ENCODE measurements at regions not wholly inside any gene's neighbourhood (a gene's known extent, or its start where the extent isn't known, plus 50 kb on each side); places are given as distances from the start of the nearest gene placed in this dataset.
A peak's percentile ranks its signal among the peaks of the same experiment; 100 is the strongest.

DNA sequence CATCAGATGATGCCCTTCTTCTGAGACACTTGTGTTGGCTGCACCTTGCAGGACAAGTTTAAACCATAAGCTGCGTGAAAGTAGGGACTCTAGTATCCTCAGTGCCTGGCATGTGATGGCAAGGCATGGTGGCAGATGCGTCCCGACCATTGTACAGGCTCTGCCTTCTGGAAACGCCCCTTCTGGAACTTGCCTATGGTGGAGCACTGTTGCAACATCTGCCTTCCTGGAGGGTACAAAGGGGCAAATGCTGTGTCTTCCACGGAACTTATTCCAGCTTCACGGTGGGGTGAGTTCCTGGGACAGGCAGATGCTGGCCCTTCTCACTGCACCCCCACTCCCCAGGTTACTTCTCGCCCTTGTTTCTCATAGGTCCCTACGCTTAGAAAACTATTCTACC is 232.8 kb downstream of the THBS2 start:
- Mint-ChIP-seq H3K27ac (ENCODE audit: low read depth) (no peak overlapping the region), H3K27me3 (peaks cover 52% of the 10 kb centered on the region), H3K9me3 (peaks cover 14% of the 10 kb centered on the region), H3K36me3 (ENCODE audit: insufficient read depth) (peaks cover 4% of the 10 kb centered on the region), H3K4me1 (no peaks in the 10 kb centered on the region), H3K4me3 (no peak overlapping the region)
- ATAC-seq (replicated peaks; ENCODE audit: extremely low read depth, poor library complexity, severe bottlenecking) = no peak
- no peak for DNase-seq (ENCODE audit: low spot score in 2 of 2)

DNA sequence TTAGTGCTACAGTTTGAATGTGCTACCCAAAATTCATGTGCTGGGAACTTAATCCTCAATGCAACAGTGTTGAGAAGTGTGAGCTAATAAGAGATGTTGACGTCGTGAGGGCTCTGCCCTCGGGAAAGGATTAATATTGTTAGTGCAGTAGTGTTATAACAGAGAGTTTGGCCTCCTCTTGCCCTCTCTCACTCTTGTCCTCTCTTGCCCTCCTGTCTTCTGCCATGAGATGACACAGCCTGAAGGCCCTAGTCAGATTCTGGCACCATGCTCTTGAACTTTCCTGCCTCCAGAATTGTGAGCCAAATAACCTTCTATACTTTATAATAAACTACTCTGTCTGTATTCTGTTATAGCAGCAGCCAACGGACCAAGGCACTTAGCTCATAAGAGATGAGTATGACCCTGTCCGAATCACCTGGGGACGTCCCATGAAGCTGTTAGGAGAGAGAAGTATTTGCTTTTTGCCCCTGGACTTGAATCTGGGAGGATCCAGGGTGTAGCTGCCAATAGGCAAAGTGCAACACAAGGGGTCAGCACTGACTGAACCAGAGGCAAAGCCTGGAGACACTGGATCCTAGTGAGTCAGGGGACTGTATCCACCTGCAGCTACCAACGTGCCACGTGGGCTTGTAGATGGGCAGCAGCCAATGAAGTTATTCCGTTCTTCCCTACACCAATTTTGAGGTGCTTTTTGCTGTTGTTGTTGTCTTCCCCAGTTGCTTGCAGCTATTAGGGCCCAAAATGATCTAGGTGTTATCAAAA is 233.7 kb downstream of the THBS2 start:
- Mint-ChIP-seq H3K27ac (ENCODE audit: low read depth) (no peak overlapping the region), H3K4me1 (no peaks in the 10 kb centered on the region), H3K4me3 (no peak overlapping the region), H3K27me3 (peaks cover 61% of the 10 kb centered on the region), H3K36me3 (ENCODE audit: insufficient read depth) (peaks cover 4% of the 10 kb centered on the region), H3K9me3 (peaks cover 14% of the 10 kb centered on the region)
- ATAC-seq (replicated peaks; ENCODE audit: extremely low read depth, poor library complexity, severe bottlenecking) (no peak), DNase-seq (ENCODE audit: low spot score in 2 of 2) (no peak)

DNA sequence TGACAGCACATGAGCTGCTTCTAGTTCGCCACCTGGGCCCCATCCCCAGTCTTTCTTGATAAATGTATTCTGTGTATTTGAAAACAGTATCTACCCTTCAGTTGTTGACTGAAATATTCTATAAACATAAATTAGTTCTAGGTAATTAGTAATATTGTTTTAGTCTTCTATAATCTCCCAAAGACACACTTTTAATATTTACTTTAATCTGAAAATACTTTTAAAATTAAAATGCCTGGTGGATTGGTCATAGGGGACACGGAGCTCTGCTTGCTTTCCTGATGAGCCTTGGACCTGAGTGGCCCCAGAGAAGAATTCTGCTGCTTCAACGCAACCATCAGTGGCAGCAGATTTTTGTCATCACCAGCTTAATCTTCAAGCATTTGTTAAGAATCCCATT is 234.5 kb downstream of the THBS2 start:
- no peaks in the 10 kb centered on the region for H3K4me1 Mint-ChIP-seq
- peaks cover 14% of the 10 kb centered on the region for H3K9me3 Mint-ChIP-seq
- ATAC-seq (replicated peaks; ENCODE audit: extremely low read depth, poor library complexity, severe bottlenecking) (no peak), DNase-seq (ENCODE audit: low spot score in 2 of 2) (no peak)
- H3K27me3 Mint-ChIP-seq = peaks cover 69% of the 10 kb centered on the region
- no peak overlapping the region for H3K27ac Mint-ChIP-seq (ENCODE audit: low read depth)
- H3K4me3 Mint-ChIP-seq = no peak overlapping the region
- H3K36me3 Mint-ChIP-seq (ENCODE audit: insufficient read depth) = peaks cover 4% of the 10 kb centered on the region

DNA sequence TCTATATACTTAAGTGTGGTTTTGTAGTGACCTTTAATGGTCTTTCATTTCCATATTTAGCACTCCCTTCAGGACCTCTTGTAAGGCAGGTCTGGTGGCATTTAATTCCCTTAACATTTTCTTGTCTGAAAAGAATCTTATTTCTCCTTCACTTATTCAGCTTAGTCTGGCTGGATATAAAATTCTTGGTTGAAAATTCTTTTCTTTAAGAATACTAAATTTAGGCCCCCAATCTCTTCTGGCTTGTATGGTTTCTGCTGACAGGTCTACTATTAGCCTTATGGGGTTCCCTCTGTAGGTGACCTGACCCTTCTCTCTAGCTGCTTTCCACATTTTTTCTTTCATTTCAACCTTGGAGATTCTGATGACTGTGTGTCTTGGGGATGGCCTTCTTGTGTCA is 236.9 kb downstream of the THBS2 start:
- Mint-ChIP-seq H3K4me1 (no peaks in the 10 kb centered on the region), H3K9me3 (peaks cover 14% of the 10 kb centered on the region), H3K36me3 (ENCODE audit: insufficient read depth) (peaks cover 4% of the 10 kb centered on the region), H3K27me3 (peaks cover 77% of the 10 kb centered on the region), H3K4me3 (no peak overlapping the region), H3K27ac (ENCODE audit: low read depth) (no peak overlapping the region)
- DNase-seq (ENCODE audit: low spot score in 2 of 2) = no peak
- ATAC-seq (replicated peaks; ENCODE audit: extremely low read depth, poor library complexity, severe bottlenecking) = no peak

DNA sequence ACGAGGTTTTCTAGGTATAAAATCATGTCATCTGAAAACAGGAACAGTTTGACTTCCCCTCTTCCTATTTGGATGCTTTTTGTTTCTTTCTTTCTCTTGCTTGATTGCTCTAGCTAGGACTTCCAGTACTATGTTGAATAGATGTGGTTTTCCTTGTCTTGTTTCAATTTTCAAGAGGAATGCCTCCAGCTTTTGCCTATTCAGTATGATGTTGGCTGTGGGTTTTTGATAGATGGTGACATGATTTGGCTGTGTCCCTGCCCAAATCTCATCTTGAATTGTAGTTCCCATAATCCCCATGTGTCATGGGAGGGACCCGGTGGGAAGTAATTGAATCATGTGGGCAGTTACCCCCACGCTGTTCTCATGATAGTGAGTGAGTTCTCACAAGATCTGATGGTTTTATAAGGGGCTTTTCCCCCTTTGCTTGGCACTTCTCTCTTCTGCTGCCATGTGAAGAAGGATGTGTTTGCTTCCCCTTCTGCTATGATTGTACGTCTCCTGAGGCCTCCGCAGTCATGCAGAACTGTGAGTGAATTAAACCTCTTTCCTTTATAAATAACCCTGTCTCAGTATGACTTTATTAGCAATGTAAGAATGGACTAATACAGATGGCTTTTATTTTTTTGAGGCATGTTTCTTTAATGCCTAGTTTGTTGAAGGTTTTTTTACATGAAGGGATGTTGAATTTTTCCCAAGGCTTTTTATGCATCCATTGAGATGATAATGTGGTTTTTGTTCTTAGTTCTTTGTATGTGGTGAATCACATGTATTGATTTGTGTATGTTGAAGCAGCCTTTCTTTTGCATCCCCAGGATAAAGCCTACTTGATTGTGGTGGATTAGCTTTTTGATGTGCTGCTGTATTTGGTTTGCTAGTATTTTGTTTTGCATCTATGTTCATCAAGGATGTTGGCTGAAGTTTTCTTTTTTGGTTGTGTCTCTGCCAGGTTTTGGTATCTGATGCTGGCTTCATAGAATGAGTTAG is 239.1 kb downstream of the THBS2 start:
- peaks cover 54% of the 10 kb centered on the region for H3K27me3 Mint-ChIP-seq
- no peak overlapping the region for H3K27ac Mint-ChIP-seq (ENCODE audit: low read depth)
- H3K4me1 Mint-ChIP-seq = no peaks in the 10 kb centered on the region
- H3K4me3 Mint-ChIP-seq = no peak overlapping the region
- DNase-seq (ENCODE audit: low spot score in 2 of 2) = no peak
- ATAC-seq (replicated peaks; ENCODE audit: extremely low read depth, poor library complexity, severe bottlenecking) = no peak
- peaks cover 4% of the 10 kb centered on the region for H3K36me3 Mint-ChIP-seq (ENCODE audit: insufficient read depth)
- peaks cover 14% of the 10 kb centered on the region for H3K9me3 Mint-ChIP-seq

DNA sequence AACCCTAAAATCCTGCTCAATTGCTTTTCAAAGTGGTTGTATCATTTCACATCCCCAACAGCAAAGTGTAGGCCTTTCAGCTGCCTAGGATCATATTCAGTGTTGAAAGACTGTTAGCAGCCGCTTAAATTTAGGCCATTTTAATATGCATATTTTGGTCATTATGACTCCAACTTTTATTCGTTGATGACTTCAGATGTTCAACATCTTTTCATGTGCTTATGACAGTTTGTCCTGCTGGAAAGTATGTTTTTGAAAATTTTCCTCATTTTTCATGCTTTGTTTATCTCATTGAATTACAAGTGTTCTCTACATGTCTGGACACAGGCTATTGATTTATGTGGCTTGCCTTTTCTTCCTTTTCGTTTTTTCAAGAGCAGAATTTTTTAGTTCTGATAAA is 244.0 kb downstream of the THBS2 start:
- no peak for ATAC-seq (replicated peaks; ENCODE audit: extremely low read depth, poor library complexity, severe bottlenecking)
- peaks cover 2% of the 10 kb centered on the region for H3K36me3 Mint-ChIP-seq (ENCODE audit: insufficient read depth)
- H3K4me3 Mint-ChIP-seq = no peak overlapping the region
- H3K9me3 Mint-ChIP-seq = no peaks in the 10 kb centered on the region
- H3K27me3 Mint-ChIP-seq = peaks cover 14% of the 10 kb centered on the region
- no peak overlapping the region for H3K27ac Mint-ChIP-seq (ENCODE audit: low read depth)
- DNase-seq (ENCODE audit: low spot score in 2 of 2) = no peak
- H3K4me1 Mint-ChIP-seq = no peaks in the 10 kb centered on the region

DNA sequence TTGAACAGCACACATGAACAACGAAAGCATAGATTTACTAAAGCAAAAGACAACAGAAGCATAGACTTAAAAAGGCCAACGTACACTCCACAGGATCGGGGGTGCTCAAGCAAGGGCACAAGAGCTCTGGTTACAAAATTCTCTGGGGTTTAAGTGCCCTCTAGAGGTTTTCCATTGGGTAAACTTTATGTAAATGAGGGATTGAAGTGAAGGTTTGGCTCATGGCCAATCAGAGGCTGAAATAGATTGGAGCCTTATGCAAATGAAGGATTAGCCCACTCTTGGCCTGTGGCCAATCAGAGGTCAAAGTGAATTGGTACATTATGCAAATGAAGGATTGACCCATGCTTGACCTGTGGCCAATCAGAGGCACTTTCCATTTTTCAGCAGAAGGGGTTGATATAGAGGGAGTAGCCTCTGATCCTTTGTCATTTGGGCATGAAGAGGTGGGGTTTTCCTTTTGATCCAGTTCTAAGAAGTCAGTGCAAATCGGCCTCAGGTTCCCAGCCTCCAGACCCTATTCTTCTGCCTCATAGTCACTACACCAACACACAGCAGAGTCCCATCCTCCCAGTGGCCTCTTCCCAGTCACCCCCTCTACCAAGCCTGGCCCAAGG is 244.9 kb downstream of the THBS2 start:
- DNase-seq (ENCODE audit: low spot score in 2 of 2) (no peak), ATAC-seq (replicated peaks; ENCODE audit: extremely low read depth, poor library complexity, severe bottlenecking) (no peak)
- peaks cover 5% of the 10 kb centered on the region for H3K27me3 Mint-ChIP-seq
- H3K9me3 Mint-ChIP-seq = no peaks in the 10 kb centered on the region
- H3K4me1 Mint-ChIP-seq = no peaks in the 10 kb centered on the region
- no peak overlapping the region for H3K4me3 Mint-ChIP-seq
- no peak overlapping the region for H3K27ac Mint-ChIP-seq (ENCODE audit: low read depth)
- H3K36me3 Mint-ChIP-seq (ENCODE audit: insufficient read depth) = no peaks in the 10 kb centered on the region

DNA sequence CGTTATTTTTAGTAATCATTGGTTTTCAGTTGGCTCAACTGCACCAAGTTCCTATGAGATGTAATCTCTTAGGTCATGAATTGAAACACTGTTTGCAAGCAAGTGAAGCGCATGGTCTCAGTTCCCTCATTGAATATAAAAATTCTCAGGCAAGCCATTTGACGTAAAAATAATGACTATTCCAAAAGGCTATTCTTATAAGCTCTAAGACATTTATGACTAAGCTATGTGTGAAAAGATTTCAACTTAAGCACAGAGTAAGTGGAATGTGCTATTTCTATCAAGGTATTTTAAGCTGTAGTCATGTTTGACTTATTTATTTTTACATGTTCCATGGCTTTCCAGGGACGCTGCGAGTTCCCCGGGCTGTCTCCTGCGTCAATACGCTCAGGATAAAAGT is 248.5 kb downstream of the THBS2 start:
- DNase-seq (ENCODE audit: low spot score in 2 of 2) = no peak
- no peak overlapping the region for H3K4me3 Mint-ChIP-seq
- no peaks in the 10 kb centered on the region for H3K36me3 Mint-ChIP-seq (ENCODE audit: insufficient read depth)
- no peaks in the 10 kb centered on the region for H3K27me3 Mint-ChIP-seq
- no peaks in the 10 kb centered on the region for H3K4me1 Mint-ChIP-seq
- H3K9me3 Mint-ChIP-seq = no peaks in the 10 kb centered on the region
- no peak overlapping the region for H3K27ac Mint-ChIP-seq (ENCODE audit: low read depth)
- no peak for ATAC-seq (replicated peaks; ENCODE audit: extremely low read depth, poor library complexity, severe bottlenecking)

DNA sequence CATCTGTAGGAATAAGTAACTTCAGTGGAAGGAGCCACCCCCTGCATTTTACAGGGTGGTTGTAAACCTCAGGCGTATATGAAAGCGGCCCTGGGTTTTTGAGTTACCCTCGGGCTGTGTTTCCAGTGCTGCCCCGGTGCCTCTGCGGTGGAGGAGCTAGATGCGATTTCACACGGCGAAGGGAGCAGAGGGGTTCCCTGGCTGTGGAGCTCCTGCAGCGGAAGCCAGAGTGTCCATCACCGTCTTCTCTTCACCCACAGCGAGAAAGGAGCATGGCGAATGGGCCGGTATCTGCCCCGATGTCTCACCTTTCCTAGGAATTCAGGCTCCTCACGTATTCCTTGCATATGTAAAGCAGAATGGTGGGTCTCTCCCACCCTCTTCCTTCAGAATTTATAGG is 253.6 kb downstream of the THBS2 start:
- no peak for ATAC-seq (replicated peaks; ENCODE audit: extremely low read depth, poor library complexity, severe bottlenecking)
- Mint-ChIP-seq H3K27ac (ENCODE audit: low read depth) (no peak overlapping the region), H3K27me3 (no peaks in the 10 kb centered on the region), H3K9me3 (no peaks in the 10 kb centered on the region), H3K4me1 (no peaks in the 10 kb centered on the region), H3K4me3 (no peak overlapping the region), H3K36me3 (ENCODE audit: insufficient read depth) (no peaks in the 10 kb centered on the region)
- DNase-seq (ENCODE audit: low spot score in 2 of 2) = no peak

DNA sequence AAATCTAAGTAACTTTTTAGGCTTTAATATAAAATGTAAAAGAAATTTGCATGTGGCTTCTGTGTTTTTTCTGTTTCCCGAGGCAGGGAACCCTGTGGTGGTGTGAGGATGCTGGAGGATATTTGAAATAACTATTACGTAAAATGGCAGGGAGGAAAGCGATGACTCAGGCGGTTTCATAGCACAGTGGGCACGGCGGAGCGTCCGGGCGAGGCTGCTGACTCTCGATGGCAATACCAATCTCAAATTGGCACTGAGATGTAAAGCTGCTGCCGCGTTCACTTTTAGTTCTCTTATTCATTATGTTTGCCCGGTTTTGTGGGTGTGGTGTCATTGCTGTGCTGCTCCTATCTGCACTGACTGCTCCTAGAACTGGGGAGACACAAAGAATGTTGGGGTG is 254.3 kb downstream of the THBS2 start:
- no peak overlapping the region for H3K27ac Mint-ChIP-seq (ENCODE audit: low read depth)
- H3K27me3 Mint-ChIP-seq = no peaks in the 10 kb centered on the region
- H3K9me3 Mint-ChIP-seq = no peaks in the 10 kb centered on the region
- no peaks in the 10 kb centered on the region for H3K4me1 Mint-ChIP-seq
- no peak for DNase-seq (ENCODE audit: low spot score in 2 of 2)
- no peak overlapping the region for H3K4me3 Mint-ChIP-seq
- H3K36me3 Mint-ChIP-seq (ENCODE audit: insufficient read depth) = no peaks in the 10 kb centered on the region
- no peak for ATAC-seq (replicated peaks; ENCODE audit: extremely low read depth, poor library complexity, severe bottlenecking)

DNA sequence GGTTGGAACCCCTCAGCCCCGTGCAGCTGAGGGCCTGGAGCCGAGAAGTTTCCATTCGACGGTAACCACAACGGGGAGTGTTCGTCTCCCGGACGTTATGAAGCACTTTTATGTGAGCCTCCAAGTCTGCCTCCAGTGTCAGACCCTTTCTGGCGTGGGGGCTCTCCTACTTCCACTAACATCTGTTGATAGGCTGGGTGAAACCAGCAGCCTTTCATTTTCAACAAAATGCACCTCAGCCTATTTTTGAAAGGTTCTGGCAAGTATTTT is 257.4 kb downstream of the THBS2 start:
- no peak for DNase-seq (ENCODE audit: low spot score in 2 of 2)
- Mint-ChIP-seq H3K27me3 (no peaks in the 10 kb centered on the region), H3K4me1 (no peaks in the 10 kb centered on the region), H3K4me3 (no peak overlapping the region), H3K9me3 (no peaks in the 10 kb centered on the region), H3K27ac (ENCODE audit: low read depth) (no peak overlapping the region), H3K36me3 (ENCODE audit: insufficient read depth) (peaks cover 1% of the 10 kb centered on the region)
- ATAC-seq (replicated peaks; ENCODE audit: extremely low read depth, poor library complexity, severe bottlenecking) = no peak

DNA sequence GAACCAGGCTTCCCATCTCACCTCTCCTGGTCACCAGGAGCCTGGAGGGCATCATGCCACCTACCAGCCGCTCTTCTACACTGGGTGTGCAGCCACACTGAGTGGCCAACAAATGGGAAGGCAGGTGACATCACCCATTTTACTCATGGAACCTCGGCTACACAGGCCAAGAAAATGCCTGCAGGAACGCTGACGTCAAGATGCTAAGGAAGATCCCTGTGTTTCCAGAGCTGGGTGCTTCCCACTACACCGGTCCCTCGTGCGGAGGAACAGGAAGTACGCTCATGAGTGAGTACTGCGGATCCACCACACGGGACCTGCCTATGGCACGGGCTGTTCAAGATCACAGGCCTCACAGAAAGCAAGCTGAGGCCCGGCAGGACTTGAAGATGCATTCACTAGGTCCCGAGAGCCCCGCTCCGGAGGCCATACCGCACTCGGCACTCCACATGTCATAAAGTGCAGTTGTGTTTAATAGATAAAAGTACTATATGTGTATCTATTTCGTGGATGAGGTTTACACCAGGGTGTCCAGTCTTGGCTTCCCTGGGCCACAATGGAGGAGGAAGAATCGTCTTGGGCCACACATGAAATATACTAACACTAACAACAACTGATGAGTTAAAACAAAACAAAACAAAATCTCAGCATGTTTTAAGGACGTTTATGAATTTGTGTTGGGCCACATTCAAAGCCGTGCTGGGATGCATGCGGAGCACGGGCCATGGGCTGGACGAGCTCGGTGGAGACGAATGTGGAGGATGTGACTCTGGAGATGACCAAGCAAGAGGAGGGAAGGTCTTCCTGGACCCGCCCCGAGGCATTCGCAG is 257.9 kb downstream of the THBS2 start:
- DNase-seq (ENCODE audit: low spot score in 2 of 2) (no peak), ATAC-seq (replicated peaks; ENCODE audit: extremely low read depth, poor library complexity, severe bottlenecking) (no peak)
- Mint-ChIP-seq H3K36me3 (ENCODE audit: insufficient read depth) (peaks cover 1% of the 10 kb centered on the region), H3K27me3 (no peaks in the 10 kb centered on the region), H3K4me1 (no peaks in the 10 kb centered on the region), H3K4me3 (no peak overlapping the region), H3K27ac (ENCODE audit: low read depth) (peak overlapping the region; percentile 8), H3K9me3 (no peaks in the 10 kb centered on the region)

Data from central memory CD8-positive, alpha-beta T cell (primary cell).